Glutamatergic neuron (in vitro differentiated cells): ENCODE measurements at regions not wholly inside any gene's neighbourhood (a gene's known extent, or its start where the extent isn't known, plus 50 kb on each side); places are given as distances from the start of the nearest gene placed in this dataset.

ENCODE experiments used
- DNase-seq: peaks from one replicate; pipeline ENCODE4 v3.0.0; 2022
- H3K27ac Mint-ChIP-seq: one replicate; pipeline ENCODE4 v1.8.0; 2020; ENCODE audit warnings: mild to moderate bottlenecking, mixed read lengths, inconsistent platforms; ENCODE audit not compliant: unreplicated experiment
- H3K27me3 Mint-ChIP-seq: one replicate; pipeline ENCODE4 v1.8.0; 2020; ENCODE audit warnings: mild to moderate bottlenecking, moderate library complexity, mixed read lengths, inconsistent platforms; ENCODE audit not compliant: unreplicated experiment
- H3K36me3 Mint-ChIP-seq: one replicate; pipeline ENCODE4 v1.8.0; 2020; ENCODE audit warnings: mild to moderate bottlenecking, mixed read lengths, inconsistent platforms; ENCODE audit not compliant: unreplicated experiment
- H3K4me1 Mint-ChIP-seq: one replicate; pipeline ENCODE4 v1.8.0; 2020; ENCODE audit warnings: mild to moderate bottlenecking, low read depth, mixed read lengths, inconsistent platforms; ENCODE audit not compliant: unreplicated experiment
- H3K4me3 Mint-ChIP-seq: one replicate; pipeline ENCODE4 v1.8.0; 2020; ENCODE audit warnings: mild to moderate bottlenecking, mixed read lengths, inconsistent platforms; ENCODE audit not compliant: unreplicated experiment
- H3K9me3 Mint-ChIP-seq: one replicate; pipeline ENCODE4 v1.8.0; 2020; ENCODE audit warnings: mild to moderate bottlenecking, moderate library complexity, mixed read lengths, inconsistent platforms; ENCODE audit not compliant: unreplicated experiment
- CTCF ChIP-seq: fragments of 200-600 bp; sonication (generic); IDR thresholded peaks from one replicate; pipeline ENCODE4 v1.5.0; 2021; ENCODE audit not compliant: partially characterized antibody, unreplicated experiment

- H3K36me3 Mint-ChIP-seq = no peaks in the 10 kb centered on the region
- no peaks in the 10 kb centered on the region for H3K27me3 Mint-ChIP-seq
- TF ChIP-seq CTCF = no peak
- H3K9me3 Mint-ChIP-seq = peaks cover 2% of the 10 kb centered on the region
- no peak overlapping the region for H3K27ac Mint-ChIP-seq
- DNase-seq = no peak
- no peak overlapping the region for H3K4me3 Mint-ChIP-seq
- H3K4me1 Mint-ChIP-seq = no peaks in the 10 kb centered on the region
Observed at GRCh38 chr13:72457151-72457550, 270.3 kb downstream of the MZT1 start.

- no peak for DNase-seq
Observed at GRCh38 chr13:72456486-72456885, 270.9 kb downstream of the MZT1 start.

GRCh38 chr13:72453161-72453560 is 274.3 kb downstream of the MZT1 start:
- no peak for DNase-seq
- no peak for TF ChIP-seq CTCF
- Mint-ChIP-seq H3K27ac (no peak overlapping the region), H3K4me1 (no peaks in the 10 kb centered on the region), H3K27me3 (no peaks in the 10 kb centered on the region), H3K36me3 (peaks cover 10% of the 10 kb centered on the region), H3K9me3 (peaks cover 2% of the 10 kb centered on the region), H3K4me3 (no peak overlapping the region)

More at GRCh38 chr13:72456486-72456885, 270.9 kb downstream of the MZT1 start:
- Mint-ChIP-seq H3K27me3 (no peaks in the 10 kb centered on the region), H3K4me1 (no peaks in the 10 kb centered on the region), H3K36me3 (no peaks in the 10 kb centered on the region), H3K4me3 (no peak overlapping the region), H3K9me3 (peaks cover 2% of the 10 kb centered on the region), H3K27ac (no peak overlapping the region)
- TF ChIP-seq CTCF = no peak

- Mint-ChIP-seq H3K36me3 (peaks cover 10% of the 10 kb centered on the region), H3K4me1 (no peaks in the 10 kb centered on the region), H3K4me3 (no peak overlapping the region), H3K9me3 (peaks cover 4% of the 10 kb centered on the region), H3K27me3 (no peaks in the 10 kb centered on the region), H3K27ac (no peak overlapping the region)
- TF ChIP-seq CTCF = no peak
- no peak for DNase-seq
Observed at GRCh38 chr13:72448082-72448481, 279.3 kb downstream of the MZT1 start.

GRCh38 chr13:72444999-72445398 is 282.4 kb downstream of the MZT1 start:
- H3K4me1 Mint-ChIP-seq = peaks cover 3% of the 10 kb centered on the region
- no peak for TF ChIP-seq CTCF
- no peak overlapping the region for H3K27ac Mint-ChIP-seq
- DNase-seq = no peak
- no peak overlapping the region for H3K4me3 Mint-ChIP-seq
- no peaks in the 10 kb centered on the region for H3K27me3 Mint-ChIP-seq
- peaks cover 4% of the 10 kb centered on the region for H3K9me3 Mint-ChIP-seq
- peaks cover 10% of the 10 kb centered on the region for H3K36me3 Mint-ChIP-seq
